Activated T-helper 17 cell treated with anti-CD3 and anti-CD28 coated beads, Interleukin-2, amount 50 U/mL, for 72 hours (primary cell): ENCODE measurements at regions not wholly inside any gene's neighbourhood (a gene's known extent, or its start where the extent isn't known, plus 50 kb on each side); places are given as distances from the start of the nearest gene placed in this dataset.
"Not testable (repeated sequence)": the region's sequence is repeated elsewhere in the genome, so short reads cannot be mapped to it uniquely, and the experiment has no call there.

Experiments
- ATAC-seq: fragments of 150-1000 bp; cut with Tn5 transposase; replicated peaks from 2 replicates; pipeline ENCODE4 v1.10.0; 2021; ENCODE audit warnings: mild to moderate bottlenecking, moderate library complexity
- H3K27ac Mint-ChIP-seq: one replicate; pipeline ENCODE4 v1.8.0; 2022; ENCODE audit warnings: mixed read lengths
- H3K27me3 Mint-ChIP-seq: one replicate; pipeline ENCODE4 v1.8.0; 2022; ENCODE audit warnings: mixed read lengths
- H3K36me3 Mint-ChIP-seq: one replicate; pipeline ENCODE4 v1.8.0; 2022; ENCODE audit warnings: low read depth, mild to moderate bottlenecking, mixed read lengths
- H3K4me1 Mint-ChIP-seq: one replicate; pipeline ENCODE4 v1.8.0; 2022; ENCODE audit warnings: mixed read lengths
- H3K4me3 Mint-ChIP-seq: one replicate; pipeline ENCODE4 v1.8.0; 2022; ENCODE audit warnings: mild to moderate bottlenecking, mixed read lengths
- H3K9me3 Mint-ChIP-seq: one replicate; pipeline ENCODE4 v1.8.0; 2022; ENCODE audit warnings: mixed read lengths

DNA sequence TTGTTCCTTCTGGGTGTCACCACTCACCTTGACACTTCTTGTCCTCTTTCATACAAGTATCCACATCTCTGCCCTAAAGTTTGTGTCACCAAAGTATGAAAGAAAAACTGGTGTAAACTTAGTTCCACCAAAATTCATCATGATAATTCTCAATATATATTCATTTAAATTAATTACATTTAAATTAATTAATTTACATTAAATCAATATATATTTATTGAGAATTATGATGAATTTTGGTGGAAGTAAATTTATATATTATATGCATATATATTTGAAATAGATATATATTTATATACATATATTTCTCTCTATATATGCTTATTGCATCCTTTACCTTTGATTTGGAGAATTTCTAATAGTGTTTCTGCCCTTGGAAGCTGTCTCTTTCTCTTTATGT lies 828.3 kb downstream of the PDCD6IP start:
- Mint-ChIP-seq H3K27me3 (no peaks in the 10 kb centered on the region), H3K4me3 (no peak overlapping the region), H3K27ac (no peak overlapping the region), H3K36me3 (no peaks in the 10 kb centered on the region), H3K4me1 (no peaks in the 10 kb centered on the region), H3K9me3 (peaks cover 4% of the 10 kb centered on the region)
- ATAC-seq: no peak

- Mint-ChIP-seq H3K4me3 (no peak overlapping the region), H3K36me3 (no peaks in the 10 kb centered on the region), H3K27me3 (no peaks in the 10 kb centered on the region), H3K9me3 (no peaks in the 10 kb centered on the region), H3K27ac (no peak overlapping the region), H3K4me1 (no peaks in the 10 kb centered on the region)
- ATAC-seq: no peak
These were observed 836.5 kb downstream of the PDCD6IP start for GRCh38 chr3:34634939-34635338.

DNA sequence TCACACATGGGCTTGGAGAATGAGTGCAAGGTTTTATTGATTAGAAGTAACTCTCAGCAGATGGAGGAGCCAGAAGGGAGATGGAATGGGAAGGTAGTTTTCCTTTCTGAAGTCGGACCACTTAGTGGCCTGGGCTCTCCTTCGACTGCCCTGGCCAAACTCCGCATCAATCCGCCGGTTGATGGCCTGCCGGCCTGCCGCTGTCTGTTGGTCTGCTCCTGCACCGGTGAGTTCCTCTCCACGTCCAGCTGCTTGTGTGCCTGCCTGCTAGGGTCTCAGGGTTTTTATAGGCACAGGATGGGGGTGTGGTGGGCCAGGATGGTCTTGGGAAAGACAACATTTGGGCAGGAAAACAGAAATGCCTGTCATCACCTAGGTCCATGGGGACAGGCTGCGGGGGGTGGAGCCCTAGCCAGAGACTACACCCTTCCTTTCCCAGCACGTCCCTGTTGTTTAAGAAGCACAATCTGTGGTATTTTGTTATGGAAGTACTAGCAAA lies 837.0 kb downstream of the PDCD6IP start:
- Mint-ChIP-seq H3K36me3 (no peaks in the 10 kb centered on the region), H3K27me3 (no peaks in the 10 kb centered on the region), H3K4me3 (no peak overlapping the region), H3K4me1 (no peaks in the 10 kb centered on the region), H3K27ac (no peak overlapping the region), H3K9me3 (no peaks in the 10 kb centered on the region)
- no peak for ATAC-seq

- no peaks in the 10 kb centered on the region for H3K9me3 Mint-ChIP-seq
- no peaks in the 10 kb centered on the region for H3K4me1 Mint-ChIP-seq
- no peak overlapping the region for H3K4me3 Mint-ChIP-seq
These were observed 848.6 kb downstream of the PDCD6IP start for GRCh38 chr3:34646911-34647460.

GRCh38 chr3:34650131-34650530 lies 851.7 kb downstream of the PDCD6IP start:
- H3K27ac Mint-ChIP-seq: no peak overlapping the region
- no peaks in the 10 kb centered on the region for H3K36me3 Mint-ChIP-seq
- H3K4me1 Mint-ChIP-seq: no peaks in the 10 kb centered on the region
- peaks cover 3% of the 10 kb centered on the region for H3K9me3 Mint-ChIP-seq
- no peak for ATAC-seq
- H3K4me3 Mint-ChIP-seq: no peak overlapping the region
- no peaks in the 10 kb centered on the region for H3K27me3 Mint-ChIP-seq

More at GRCh38 chr3:34646911-34647460, 848.6 kb downstream of the PDCD6IP start:
- Mint-ChIP-seq H3K27ac (no peak overlapping the region), H3K36me3 (no peaks in the 10 kb centered on the region), H3K27me3 (no peaks in the 10 kb centered on the region)
- ATAC-seq: no peak

DNA sequence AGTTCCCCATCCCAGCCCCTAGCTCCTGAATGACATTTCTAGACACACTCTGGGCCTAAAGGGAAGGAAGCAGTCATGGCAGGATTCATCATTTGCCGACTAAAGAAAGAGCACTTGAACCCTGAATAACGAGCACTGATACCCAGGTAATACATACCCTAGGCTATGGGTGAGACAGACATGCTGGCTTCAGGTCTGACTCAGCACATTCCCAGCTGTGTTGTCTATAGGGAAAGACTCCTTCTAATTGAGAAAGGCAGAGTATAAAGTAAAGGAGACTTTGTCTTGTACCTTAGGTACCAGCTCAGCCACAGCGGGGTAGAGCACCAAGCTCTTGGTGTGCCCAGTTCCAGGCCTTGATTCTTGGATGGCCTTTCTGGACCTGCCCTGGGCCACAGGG lies 870.5 kb downstream of the PDCD6IP start:
- Mint-ChIP-seq H3K27me3 (no peaks in the 10 kb centered on the region), H3K4me3 (no peak overlapping the region), H3K27ac (no peak overlapping the region), H3K4me1 (no peaks in the 10 kb centered on the region), H3K9me3 (peaks cover 4% of the 10 kb centered on the region), H3K36me3 (no peaks in the 10 kb centered on the region)
- no peak for ATAC-seq

DNA sequence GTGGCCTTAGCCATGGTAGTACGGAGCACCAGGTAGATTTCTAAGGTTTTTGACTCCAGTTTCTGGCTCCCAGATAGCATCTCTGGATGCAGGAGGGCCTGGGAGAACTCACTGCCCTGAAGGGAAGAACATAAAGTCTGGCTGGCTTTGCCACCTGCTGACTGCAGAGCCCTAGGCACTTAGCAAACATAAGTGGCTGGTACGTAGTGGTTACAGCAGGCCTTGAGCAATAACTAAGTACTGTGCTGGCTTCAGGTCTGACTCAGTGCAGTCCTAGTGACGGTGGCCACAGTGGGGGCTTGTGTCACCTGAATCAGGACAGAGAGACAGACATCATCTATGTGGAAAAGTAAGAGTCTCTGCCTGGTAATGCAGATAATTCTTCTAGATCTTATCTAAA lies 871.1 kb downstream of the PDCD6IP start:
- H3K4me3 Mint-ChIP-seq: no peak overlapping the region
- no peaks in the 10 kb centered on the region for H3K4me1 Mint-ChIP-seq
- ATAC-seq: no peak
- H3K27ac Mint-ChIP-seq: no peak overlapping the region
- peaks cover 4% of the 10 kb centered on the region for H3K9me3 Mint-ChIP-seq
- no peaks in the 10 kb centered on the region for H3K36me3 Mint-ChIP-seq
- H3K27me3 Mint-ChIP-seq: no peaks in the 10 kb centered on the region

GRCh38 chr3:34675383-34676120 lies 877.1 kb downstream of the PDCD6IP start:
- Mint-ChIP-seq H3K9me3 (peaks cover 9% of the 10 kb centered on the region), H3K4me3 (no peak overlapping the region), H3K4me1 (no peaks in the 10 kb centered on the region), H3K27ac (no peak overlapping the region), H3K27me3 (no peaks in the 10 kb centered on the region), H3K36me3 (no peaks in the 10 kb centered on the region)
- no peak for ATAC-seq

GRCh38 chr3:34676436-34676835 lies 878.0 kb downstream of the PDCD6IP start:
- Mint-ChIP-seq H3K4me1 (no peaks in the 10 kb centered on the region), H3K27ac (no peak overlapping the region), H3K9me3 (peaks cover 9% of the 10 kb centered on the region), H3K36me3 (no peaks in the 10 kb centered on the region), H3K4me3 (no peak overlapping the region), H3K27me3 (no peaks in the 10 kb centered on the region)
- ATAC-seq: no peak

DNA sequence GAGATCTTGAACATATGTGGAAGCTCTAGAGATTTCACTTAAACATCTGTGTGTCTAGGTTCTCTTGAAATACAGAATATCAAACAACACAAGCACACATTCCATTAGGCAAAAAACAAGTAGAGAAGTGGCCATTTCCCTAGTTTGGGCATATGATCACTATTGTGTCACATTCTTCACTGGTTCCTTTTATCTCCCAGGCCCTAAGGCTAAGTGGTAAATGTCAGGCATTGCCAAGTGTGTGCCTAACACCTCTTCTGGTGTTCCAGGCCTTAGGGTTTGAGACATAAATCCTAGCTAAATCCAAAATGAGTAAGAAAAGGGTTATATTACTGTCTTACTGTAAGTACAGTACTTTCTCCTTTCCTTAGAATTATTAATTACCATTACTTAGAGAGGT lies 880.1 kb downstream of the PDCD6IP start:
- H3K4me1 Mint-ChIP-seq: no peaks in the 10 kb centered on the region
- no peak for ATAC-seq
- no peak overlapping the region for H3K27ac Mint-ChIP-seq
- H3K4me3 Mint-ChIP-seq: no peak overlapping the region
- no peaks in the 10 kb centered on the region for H3K36me3 Mint-ChIP-seq
- peaks cover 5% of the 10 kb centered on the region for H3K9me3 Mint-ChIP-seq
- H3K27me3 Mint-ChIP-seq: no peaks in the 10 kb centered on the region

- H3K9me3 Mint-ChIP-seq, H3K4me1 Mint-ChIP-seq, H3K27me3 Mint-ChIP-seq, H3K27ac Mint-ChIP-seq, H3K36me3 Mint-ChIP-seq, H3K4me3 Mint-ChIP-seq, ATAC-seq: not testable (repeated sequence)
These were observed 880.6 kb downstream of the PDCD6IP start for GRCh38 chr3:34679055-34679454.

- Mint-ChIP-seq H3K4me1 (no peaks in the 10 kb centered on the region), H3K9me3 (peaks cover 5% of the 10 kb centered on the region), H3K27ac (no peak overlapping the region), H3K4me3 (no peak overlapping the region), H3K27me3 (no peaks in the 10 kb centered on the region), H3K36me3 (no peaks in the 10 kb centered on the region)
- ATAC-seq: no peak
These were observed 885.4 kb downstream of the PDCD6IP start for GRCh38 chr3:34683851-34684250.

DNA sequence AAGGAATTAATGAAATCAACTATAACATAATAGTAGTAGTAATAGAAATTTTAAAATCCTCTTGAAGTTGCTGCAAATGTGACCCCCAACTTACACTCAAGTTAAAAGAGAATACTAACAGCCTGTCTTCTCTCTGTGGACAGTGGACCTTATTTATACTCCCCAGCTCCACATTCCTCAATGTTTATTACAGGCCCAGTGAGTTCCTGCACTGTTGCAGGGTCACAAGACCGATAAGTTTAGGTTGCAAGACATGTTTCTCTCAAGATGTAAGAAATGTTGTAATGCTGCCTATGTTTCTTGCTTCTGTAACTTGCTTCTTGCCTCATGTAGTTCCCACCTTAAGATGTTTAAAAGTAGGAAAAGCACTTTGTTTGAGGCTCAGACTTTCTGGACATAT lies 888.1 kb downstream of the PDCD6IP start:
- H3K36me3 Mint-ChIP-seq: no peaks in the 10 kb centered on the region
- H3K4me1 Mint-ChIP-seq: no peaks in the 10 kb centered on the region
- H3K9me3 Mint-ChIP-seq: no peaks in the 10 kb centered on the region
- no peak for ATAC-seq
- H3K4me3 Mint-ChIP-seq: no peak overlapping the region
- H3K27me3 Mint-ChIP-seq: no peaks in the 10 kb centered on the region
- no peak overlapping the region for H3K27ac Mint-ChIP-seq

DNA sequence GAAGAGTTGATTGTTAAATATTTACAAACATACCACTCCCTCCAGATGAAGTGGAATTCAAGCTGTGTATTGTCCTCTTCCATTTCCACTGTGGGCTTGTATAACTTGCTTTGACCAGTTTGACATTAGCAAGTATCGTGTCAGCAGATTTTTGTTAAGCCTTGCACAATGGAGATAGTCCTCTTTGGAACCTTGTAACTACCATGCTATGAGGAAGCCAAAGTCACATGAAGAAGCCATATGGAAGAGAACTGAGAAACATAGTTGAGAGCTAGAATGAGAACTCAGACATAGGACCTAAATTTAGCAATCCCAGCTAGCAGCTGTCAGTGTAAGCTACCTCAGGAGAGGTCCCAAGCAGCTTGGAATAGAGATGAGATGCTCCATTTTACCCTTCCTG lies 889.2 kb downstream of the PDCD6IP start:
- Mint-ChIP-seq H3K9me3 (no peaks in the 10 kb centered on the region), H3K27me3 (no peaks in the 10 kb centered on the region), H3K4me1 (no peaks in the 10 kb centered on the region), H3K36me3 (no peaks in the 10 kb centered on the region), H3K4me3 (no peak overlapping the region), H3K27ac (no peak overlapping the region)
- no peak for ATAC-seq

- no peaks in the 10 kb centered on the region for H3K36me3 Mint-ChIP-seq
These were observed 898.4 kb downstream of the PDCD6IP start for GRCh38 chr3:34696831-34697230.

More at GRCh38 chr3:34696831-34697230, 898.4 kb downstream of the PDCD6IP start:
- ATAC-seq: no peak
- Mint-ChIP-seq H3K9me3 (peaks cover 14% of the 10 kb centered on the region), H3K4me1 (no peaks in the 10 kb centered on the region), H3K27ac (no peak overlapping the region), H3K27me3 (no peaks in the 10 kb centered on the region), H3K4me3 (no peak overlapping the region)
